Pons (tissue), 1 donor: ENCODE measurements at regions not wholly inside any gene's neighbourhood (a gene's known extent, or its start where the extent isn't known, plus 50 kb on each side); places are given as distances from the start of the nearest gene placed in this dataset.

Source experiments
- DNase-seq: peaks from one replicate; pipeline ENCODE4 v3.0.0-alpha.2; 2016; ENCODE audit warnings: low spot score

GRCh38 chr5:173741729-173742431 is 125.4 kb upstream of the BOD1 start:
- DNase-seq, result no peak

DNA sequence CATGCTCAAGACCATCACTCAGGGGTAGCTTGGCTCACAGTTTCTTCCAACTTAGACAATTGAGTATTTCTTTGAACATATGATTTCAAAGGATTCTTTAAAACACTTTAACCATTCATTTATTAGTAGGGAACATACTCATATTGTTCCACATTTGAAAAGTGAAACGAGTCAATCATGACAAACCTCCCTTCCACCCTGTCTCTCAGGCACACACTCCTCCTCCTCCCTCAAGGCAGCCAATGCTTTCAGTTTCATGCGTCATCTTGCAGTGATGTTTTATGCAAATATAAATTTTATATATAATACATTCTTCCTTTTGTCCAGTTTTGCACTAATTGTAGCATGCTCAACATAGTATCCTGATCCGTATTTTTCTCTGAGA is 126.0 kb upstream of the BOD1 start:
- no peak for DNase-seq

DNA sequence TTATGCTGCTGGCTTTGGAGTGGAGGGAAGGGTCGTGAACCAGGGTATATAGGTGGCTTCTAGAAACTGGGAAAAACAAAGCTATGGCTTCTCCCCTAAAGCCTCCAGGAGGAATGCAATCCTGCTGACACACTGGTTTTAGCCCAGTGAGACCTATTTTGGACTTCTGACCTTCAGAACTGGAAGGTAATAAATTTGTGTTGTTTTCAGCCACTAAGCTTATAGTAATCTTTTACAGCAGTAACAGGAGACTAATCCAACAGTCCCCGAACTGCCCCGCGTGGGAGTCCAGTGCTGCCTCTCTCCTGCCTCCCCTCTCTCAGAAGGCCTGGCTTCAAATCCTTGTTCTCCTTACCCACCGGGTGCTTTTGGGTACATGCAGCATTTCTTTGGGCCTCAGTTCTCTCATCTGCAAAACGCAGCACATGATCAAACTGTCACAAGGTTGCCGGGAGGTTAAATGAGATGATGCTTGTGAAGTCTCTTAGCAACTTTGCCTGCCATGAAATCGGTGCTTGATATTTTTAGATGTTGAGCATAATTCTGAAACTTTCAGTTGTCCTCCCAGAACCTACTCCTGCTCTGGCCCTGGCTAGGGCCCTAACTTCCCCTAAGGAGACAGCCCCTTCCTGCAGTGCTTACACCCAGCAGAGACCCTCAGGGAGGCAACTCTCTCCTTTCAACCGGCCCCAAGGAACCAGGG is 127.3 kb upstream of the BOD1 start:
- no peak for DNase-seq

- DNase-seq, result no peak
Observed at GRCh38 chr5:173744551-173744950, 128.1 kb upstream of the BOD1 start.

- no peak for DNase-seq
Observed at GRCh38 chr5:173745123-173745522, 128.7 kb upstream of the BOD1 start.

GRCh38 chr5:173745557-173745956 is 129.1 kb upstream of the BOD1 start:
- no peak for DNase-seq

- no peak for DNase-seq
Observed at GRCh38 chr5:173746047-173746646, 129.7 kb upstream of the BOD1 start.

DNA sequence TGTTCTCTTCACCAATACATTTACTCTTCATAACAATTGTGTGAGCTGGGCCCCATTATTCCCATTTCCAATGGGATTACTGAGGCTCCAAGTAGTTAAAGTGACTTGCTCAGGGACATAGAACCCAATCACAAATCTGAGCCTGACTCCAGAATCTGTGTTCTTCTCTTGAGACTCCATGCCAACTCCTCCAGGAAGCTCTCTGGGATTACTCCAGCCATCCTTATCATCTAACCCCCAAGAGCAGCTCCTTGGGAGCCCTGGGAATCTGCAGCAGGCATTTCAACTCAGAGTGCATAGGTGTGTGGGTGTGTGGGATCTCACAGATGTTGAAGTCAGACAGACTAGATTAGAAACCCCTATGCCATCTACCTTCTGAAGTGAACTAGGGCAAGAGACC is 131.4 kb upstream of the BOD1 start:
- no peak for DNase-seq

DNA sequence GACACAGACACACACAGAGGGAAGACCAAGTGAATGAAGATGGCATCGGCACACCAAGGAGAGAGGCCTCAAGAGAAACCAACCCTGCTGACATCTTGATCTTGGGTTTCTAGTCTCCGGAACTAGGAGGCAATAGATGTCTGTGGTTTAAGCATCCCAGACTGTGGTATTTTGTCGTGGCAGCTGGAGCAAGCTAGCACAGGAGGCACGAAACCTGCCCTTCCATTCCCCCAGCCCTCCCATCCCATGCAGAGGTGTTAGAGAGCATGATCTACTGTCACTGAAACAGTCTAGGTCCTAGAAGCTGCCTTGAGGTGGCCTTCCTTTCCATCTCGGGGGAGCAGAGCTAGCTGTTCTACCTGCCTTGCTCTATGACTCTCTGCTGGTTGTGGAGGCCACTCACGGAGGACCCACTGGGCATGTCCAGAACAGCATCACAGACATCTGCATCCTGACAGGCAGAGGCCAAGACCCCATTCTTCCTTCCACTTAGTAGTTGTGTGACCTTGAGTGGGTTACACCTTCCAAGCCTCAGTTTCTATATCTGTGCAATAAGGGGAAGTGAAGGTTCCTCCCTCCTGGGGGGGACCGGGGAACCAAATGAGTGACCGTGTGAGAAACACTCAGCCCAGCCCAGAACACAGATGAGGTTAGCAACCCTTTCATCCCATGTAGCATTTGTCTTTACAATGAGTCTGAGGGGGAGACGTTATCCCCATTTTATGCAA is 134.3 kb upstream of the BOD1 start:
- no peak for DNase-seq

GRCh38 chr5:173751266-173751600 is 134.8 kb upstream of the BOD1 start:
- DNase-seq, result no peak

DNA sequence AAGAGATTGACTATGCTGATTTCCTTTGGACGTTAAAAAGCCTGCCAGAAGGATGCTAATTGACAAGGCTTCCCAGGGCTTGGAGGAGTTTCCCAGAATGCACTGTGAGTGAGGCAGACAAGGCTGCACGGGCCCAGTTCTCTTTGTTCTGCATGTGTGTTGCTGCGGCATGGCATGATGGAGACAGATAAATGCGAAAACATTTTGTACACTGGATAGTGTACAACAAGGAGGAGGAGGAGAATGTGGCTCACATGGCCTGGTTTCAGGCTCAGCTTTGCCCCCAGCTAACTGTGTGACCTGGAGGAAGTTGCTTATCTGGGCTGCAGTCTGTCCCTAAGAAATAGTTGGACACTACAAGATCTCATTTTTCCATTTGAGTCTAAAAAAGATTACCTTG is 135.5 kb upstream of the CPEB4 start:
- DNase-seq, result no peak

DNA sequence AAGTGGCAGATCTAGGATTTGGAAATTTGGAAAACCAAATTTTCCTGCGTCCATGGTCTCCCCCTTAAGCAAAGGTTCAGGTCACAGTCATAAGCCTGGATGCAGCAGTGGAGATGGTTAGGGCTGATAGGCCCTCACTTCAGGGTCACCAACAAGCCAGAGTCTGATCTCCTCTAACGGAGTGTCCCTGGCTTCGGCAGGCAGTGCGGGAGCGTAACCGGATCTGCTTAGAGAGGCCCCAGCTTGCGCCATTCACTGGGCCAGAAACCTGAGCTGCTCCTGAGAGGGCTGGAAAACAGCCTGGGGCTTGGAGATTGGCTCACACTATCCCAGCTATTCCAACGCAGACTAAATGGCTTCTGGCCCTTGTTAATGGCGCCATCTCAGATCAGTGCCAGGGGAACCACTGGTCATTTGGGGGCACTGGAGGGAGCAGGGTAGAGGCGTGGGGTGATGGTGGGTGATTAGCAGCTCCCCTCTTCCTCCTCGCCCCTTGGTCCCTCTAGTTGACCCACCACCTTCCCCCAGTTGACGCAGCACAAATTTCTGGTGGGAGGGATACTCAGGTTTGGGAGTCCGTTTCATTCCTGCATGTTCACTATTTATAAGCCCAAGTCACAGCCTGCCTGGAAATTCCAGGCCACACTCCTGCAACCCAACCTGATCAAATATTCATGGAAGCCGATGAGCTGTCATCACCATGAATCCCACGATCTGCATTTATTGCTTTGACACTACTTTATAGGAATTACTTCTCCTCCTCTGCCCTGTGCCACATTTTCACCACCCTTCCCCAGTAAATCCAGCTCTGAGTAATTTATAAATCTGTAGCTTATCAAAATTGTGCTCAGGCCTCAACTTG is 134.6 kb upstream of the CPEB4 start:
- DNase-seq, result no peak

- no peak for DNase-seq
Observed at GRCh38 chr5:173755319-173755718, 132.8 kb upstream of the CPEB4 start.

DNA sequence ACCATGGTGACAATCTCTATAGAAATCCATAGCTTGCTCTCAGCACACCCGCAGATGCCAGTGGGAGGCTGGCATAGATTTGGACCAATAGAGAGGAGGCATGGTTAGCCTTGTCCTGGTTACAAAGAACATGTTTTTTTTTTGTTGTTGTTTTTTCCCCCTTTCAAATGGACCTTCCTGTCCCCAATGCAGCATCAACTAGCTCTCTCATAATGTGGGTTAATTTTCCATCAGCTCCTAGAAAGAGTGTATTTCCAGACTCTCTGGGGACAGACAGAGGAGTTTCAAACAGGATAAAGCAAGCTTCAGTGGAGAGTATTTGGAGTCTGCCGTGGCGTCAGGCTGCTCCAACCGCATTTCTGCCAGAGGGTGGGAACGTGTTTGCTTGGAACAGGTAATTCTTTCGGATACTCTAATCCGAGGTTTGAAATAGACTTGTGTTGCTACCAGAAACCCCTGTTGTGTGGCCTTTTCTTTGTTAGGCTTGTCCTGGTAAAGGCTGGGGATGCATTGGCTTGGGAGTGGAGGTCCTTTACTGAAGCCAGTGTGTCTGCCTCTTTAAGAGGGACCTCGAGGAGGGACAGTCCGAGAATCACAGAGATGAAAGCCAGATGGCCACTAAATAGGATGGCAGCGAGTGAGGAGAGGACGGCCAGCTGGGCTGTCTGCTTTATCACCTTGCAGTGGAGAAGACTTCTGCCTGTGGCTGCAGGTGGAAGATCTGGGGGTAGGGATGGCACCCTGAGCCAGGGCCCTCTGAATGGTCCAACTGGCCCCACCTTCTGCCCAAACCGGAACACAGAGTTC is 130.5 kb upstream of the CPEB4 start:
- no peak for DNase-seq

GRCh38 chr5:173758676-173759075 is 129.5 kb upstream of the CPEB4 start:
- no peak for DNase-seq

DNA sequence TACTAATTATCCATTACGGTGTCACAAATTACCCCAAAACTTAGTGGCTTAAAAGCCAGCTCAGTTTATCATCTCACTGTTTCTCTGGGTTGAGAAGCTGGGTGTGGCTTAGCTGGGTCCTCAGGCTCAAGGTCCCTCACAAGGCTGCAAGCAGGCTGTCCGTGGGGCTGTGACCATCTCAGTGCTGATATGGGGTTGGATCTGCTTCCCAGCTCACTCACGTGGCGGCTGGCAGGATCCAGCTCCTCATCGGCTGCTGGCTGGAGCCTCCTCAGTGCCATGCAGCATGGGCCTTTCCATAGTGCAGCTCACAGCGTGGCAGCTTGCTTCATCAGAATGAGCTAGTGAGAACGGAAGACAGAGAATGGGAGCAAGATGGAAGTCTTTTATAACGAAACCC is 128.5 kb upstream of the CPEB4 start:
- DNase-seq, result no peak

- no peak for DNase-seq
Observed at GRCh38 chr5:173760461-173761177, 127.5 kb upstream of the CPEB4 start.

- no peak for DNase-seq
Observed at GRCh38 chr5:173761178-173761513, 127.0 kb upstream of the CPEB4 start.

DNA sequence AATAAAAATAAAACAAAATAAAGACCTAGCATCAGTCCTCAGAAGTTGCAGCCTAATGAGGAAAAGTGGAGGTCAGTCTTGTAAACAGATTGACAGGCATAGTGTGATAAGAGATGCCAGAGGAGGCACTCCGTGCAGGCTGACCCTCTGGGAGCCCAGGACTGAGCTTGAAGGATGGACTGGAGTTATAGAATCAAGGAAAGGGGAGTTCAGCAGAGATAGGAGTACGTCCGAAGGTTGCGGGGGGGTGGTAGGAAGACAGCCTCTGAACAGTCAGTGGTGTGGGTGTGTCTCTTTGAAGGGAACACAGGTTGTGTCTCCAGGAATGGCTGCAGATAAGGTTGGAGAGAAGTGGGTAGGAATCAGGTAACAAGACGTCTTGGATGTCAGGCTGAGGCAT is 126.1 kb upstream of the CPEB4 start:
- DNase-seq, result no peak

DNA sequence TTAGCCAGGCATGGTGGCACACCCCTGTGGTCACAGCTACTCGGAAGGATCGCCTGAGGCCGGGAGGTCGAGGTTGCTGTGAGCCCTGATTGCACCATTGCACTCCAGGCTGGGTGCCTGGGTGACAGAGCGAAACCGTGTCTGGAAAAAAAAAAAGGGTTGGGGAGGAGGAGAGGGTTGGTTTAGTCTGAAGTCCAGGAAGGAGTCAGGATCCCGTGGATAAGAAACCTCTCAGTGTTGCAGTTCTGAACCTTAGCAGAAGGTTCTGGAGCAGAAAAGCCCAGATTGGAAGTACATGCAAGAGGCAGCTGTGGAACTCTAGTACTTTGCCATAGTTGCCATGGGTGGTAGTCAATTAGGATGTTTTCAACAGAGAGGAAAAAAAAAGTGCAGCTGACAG is 125.2 kb upstream of the CPEB4 start:
- no peak for DNase-seq

- DNase-seq, result no peak
Observed at GRCh38 chr5:173763410-173763809, 124.7 kb upstream of the CPEB4 start.
